ENCODE measurements at regions not wholly inside any gene's neighbourhood (a gene's known extent, or its start where the extent isn't known, plus 50 kb on each side); places are given as distances from the start of the nearest gene placed in this dataset.

DNA sequence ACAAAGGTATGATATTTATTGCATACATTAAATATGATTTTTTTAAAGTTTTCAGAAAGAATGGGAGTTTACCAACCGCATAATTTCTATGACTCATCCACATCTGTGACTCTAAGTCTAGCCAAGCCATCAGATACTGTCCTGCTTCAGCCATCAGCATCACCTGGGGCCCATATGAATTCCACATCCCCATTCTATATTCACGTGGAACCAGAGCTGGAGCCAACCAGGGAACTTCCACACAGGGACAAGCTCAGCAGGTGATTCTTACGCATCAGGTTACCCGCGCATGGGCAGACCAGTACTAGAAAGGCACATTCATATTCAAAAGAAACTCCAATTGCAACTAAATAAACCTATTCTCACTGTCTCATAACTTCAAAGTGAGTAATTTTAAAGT lies 817.7 kb upstream of the IGFBP3 start:
- H3K27me3 Mint-ChIP-seq (ENCODE audit: low read depth): no peaks in the 10 kb centered on the region
- H3K27ac Mint-ChIP-seq: no peak overlapping the region
- H3K4me3 Mint-ChIP-seq: no peak overlapping the region
- peaks cover 2% of the 10 kb centered on the region for H3K9me3 Mint-ChIP-seq
- no peak for DNase-seq
- no peaks in the 10 kb centered on the region for H3K4me1 Mint-ChIP-seq (ENCODE audit: low read depth)
- CTCF ChIA-PET: interaction anchor here (0.6 kb wide), 1 partner anchor 8 kb away, joined by 3 read pairs; no protein-coding TSS in a partner anchor
- no peaks in the 10 kb centered on the region for H3K36me3 Mint-ChIP-seq (ENCODE audit: low read depth)
- intact Hi-C loops (cut with micrococcal nuclease): no loop called here

DNA sequence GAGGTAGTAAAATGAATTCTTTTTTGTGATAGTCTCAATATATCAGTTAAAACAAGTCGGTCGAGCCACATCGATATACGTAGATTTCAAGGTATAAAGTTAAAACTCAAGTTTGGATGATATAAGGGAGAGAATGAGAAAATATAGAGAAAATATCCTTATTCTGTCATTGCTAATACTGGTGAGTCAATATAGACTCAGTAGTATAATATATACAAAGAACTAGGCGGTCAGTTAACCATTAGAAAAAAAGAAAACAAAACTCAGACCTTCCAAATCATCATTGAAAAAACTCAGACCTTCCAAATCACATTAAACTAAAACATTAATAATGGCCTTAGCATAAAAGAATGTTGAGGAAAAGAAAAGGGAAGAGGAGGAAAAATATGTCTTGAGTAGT lies 817.1 kb upstream of the IGFBP3 start:
- H3K36me3 Mint-ChIP-seq (ENCODE audit: low read depth): no peaks in the 10 kb centered on the region
- no peak overlapping the region for H3K27ac Mint-ChIP-seq
- intact Hi-C loops (cut with micrococcal nuclease): no loop called here
- DNase-seq: no peak
- H3K27me3 Mint-ChIP-seq (ENCODE audit: low read depth): no peaks in the 10 kb centered on the region
- no peaks in the 10 kb centered on the region for H3K4me1 Mint-ChIP-seq (ENCODE audit: low read depth)
- H3K4me3 Mint-ChIP-seq: no peak overlapping the region
- CTCF ChIA-PET: interaction anchor here (0.6 kb wide), 1 partner anchor 8 kb away, joined by 3 read pairs; no protein-coding TSS in a partner anchor
- peaks cover 2% of the 10 kb centered on the region for H3K9me3 Mint-ChIP-seq

DNA sequence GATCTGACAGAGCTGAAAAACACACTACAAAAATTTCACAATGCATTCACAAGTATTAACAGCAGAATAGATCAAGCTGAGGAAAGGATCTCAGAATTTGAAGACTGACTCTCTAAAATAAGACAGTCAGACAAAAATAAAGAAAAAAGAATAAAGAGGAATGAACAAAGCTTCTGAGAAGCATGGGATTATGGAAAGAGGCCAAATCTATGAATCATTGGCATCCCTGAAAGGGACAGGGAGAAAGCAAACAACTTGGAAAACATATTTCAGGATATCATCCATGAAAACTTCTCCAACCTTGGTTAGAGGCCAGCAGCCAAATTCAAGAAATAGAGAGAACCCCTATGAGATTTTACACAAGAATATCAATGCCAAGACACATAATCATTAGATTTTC lies 804.8 kb upstream of the IGFBP3 start:
- no peaks in the 10 kb centered on the region for H3K27me3 Mint-ChIP-seq (ENCODE audit: low read depth)
- no peak overlapping the region for H3K27ac Mint-ChIP-seq
- peaks cover 10% of the 10 kb centered on the region for H3K9me3 Mint-ChIP-seq
- H3K4me3 Mint-ChIP-seq: no peak overlapping the region
- CTCF ChIA-PET: no interaction called here
- intact Hi-C loops (cut with micrococcal nuclease): no loop called here
- no peak for DNase-seq
- H3K4me1 Mint-ChIP-seq (ENCODE audit: low read depth): no peaks in the 10 kb centered on the region
- no peaks in the 10 kb centered on the region for H3K36me3 Mint-ChIP-seq (ENCODE audit: low read depth)

DNA sequence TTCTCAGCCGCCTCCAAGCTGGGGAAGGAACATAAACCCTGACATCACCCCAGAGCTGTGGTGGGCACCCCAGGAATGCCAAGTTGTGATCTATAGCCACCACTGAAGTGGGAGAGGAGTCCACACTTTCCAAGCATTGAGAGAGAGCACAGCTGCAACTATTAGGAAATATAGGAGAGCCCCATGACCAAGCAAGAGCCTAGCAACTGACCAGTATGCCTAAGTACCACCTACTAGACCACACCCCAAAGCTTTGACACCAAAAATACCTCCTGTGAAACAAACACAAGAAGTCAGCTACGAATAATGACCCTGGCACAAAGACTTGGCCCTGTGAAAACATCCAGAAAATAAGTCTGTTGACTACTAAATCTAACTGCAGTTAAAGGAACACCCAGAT lies 804.1 kb upstream of the IGFBP3 start:
- CTCF ChIA-PET: no interaction called here

DNA sequence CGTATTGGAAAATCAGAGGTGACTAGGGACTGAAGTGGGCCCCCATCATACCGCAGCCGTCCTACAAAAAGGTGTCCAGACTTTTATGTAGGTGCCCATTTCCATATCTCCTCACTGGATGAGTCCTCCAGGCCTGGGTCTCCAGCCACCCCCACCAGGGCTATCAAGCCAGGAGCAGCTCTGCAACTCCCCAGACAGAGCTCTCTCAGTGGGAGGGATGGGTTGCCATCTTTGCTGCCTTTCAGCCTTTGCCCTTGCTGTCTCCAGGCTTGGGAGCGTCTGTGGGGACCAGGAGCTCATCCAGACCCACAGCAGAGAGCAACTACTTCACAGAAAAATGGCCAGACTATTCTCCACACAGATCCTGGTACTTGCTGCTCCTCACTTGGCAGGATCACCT lies 802.7 kb upstream of the IGFBP3 start:
- no peak for DNase-seq
- intact Hi-C loops (cut with micrococcal nuclease): no loop called here
- H3K27me3 Mint-ChIP-seq (ENCODE audit: low read depth): no peaks in the 10 kb centered on the region
- no peaks in the 10 kb centered on the region for H3K36me3 Mint-ChIP-seq (ENCODE audit: low read depth)
- CTCF ChIA-PET: no interaction called here
- H3K4me3 Mint-ChIP-seq: no peak overlapping the region
- no peaks in the 10 kb centered on the region for H3K4me1 Mint-ChIP-seq (ENCODE audit: low read depth)
- peaks cover 6% of the 10 kb centered on the region for H3K9me3 Mint-ChIP-seq
- no peak overlapping the region for H3K27ac Mint-ChIP-seq

More for the DNA sequence above, 804.1 kb upstream of the IGFBP3 start:
- Mint-ChIP-seq H3K9me3 (peaks cover 10% of the 10 kb centered on the region), H3K4me1 (ENCODE audit: low read depth) (no peaks in the 10 kb centered on the region), H3K27ac (no peak overlapping the region), H3K36me3 (ENCODE audit: low read depth) (no peaks in the 10 kb centered on the region), H3K4me3 (no peak overlapping the region), H3K27me3 (ENCODE audit: low read depth) (no peaks in the 10 kb centered on the region)
- intact Hi-C loops (cut with micrococcal nuclease): no loop called here
- no peak for DNase-seq

DNA sequence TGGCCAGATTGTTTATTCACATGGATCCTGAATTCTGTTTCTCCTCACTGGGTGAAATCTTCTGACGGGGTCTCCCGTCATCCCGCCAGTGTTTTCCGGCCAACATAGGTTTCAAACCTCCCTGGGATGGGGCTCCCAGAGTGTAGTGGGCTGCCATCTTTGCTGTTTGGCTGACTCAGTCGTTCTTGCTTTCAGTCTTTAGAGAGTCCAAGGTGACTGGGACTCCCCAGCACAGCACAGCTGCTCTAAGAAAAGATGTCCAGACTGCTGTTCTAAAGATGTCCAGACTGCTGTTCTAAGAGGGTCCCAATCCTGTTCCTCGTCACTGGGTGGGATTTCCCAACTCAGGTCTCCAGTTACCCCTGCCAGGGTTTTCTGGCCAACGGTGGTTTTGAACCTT lies 801.9 kb upstream of the IGFBP3 start:
- no peaks in the 10 kb centered on the region for H3K36me3 Mint-ChIP-seq (ENCODE audit: low read depth)
- intact Hi-C loops (cut with micrococcal nuclease): no loop called here
- H3K4me1 Mint-ChIP-seq (ENCODE audit: low read depth): no peaks in the 10 kb centered on the region
- H3K9me3 Mint-ChIP-seq: peaks cover 2% of the 10 kb centered on the region
- CTCF ChIA-PET: no interaction called here
- H3K27ac Mint-ChIP-seq: no peak overlapping the region
- no peak overlapping the region for H3K4me3 Mint-ChIP-seq
- H3K27me3 Mint-ChIP-seq (ENCODE audit: low read depth): no peaks in the 10 kb centered on the region
- no peak for DNase-seq

DNA sequence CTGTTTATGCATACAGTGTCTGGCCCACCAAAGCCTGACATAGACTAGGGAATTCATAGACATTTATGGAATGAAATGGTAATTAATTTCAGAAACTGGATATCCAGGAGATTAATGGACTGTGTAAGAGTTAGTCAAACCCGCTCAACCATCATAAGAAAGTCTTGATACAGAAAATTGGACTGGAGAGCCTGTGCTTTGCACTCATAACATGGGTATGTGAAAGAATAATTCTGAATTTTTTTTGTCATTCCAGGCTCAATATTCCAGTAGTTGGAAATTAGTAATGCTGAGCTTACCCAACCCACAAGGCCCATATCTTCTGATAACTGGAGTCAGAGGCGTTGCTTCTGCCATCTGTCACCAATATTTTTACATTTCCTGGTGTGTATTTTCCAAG lies 799.7 kb upstream of the IGFBP3 start:
- H3K36me3 Mint-ChIP-seq (ENCODE audit: low read depth): no peaks in the 10 kb centered on the region
- peaks cover 4% of the 10 kb centered on the region for H3K9me3 Mint-ChIP-seq
- intact Hi-C loops (cut with micrococcal nuclease): no loop called here
- CTCF ChIA-PET: no interaction called here
- DNase-seq: no peak
- H3K27ac Mint-ChIP-seq: no peak overlapping the region
- H3K4me3 Mint-ChIP-seq: no peak overlapping the region
- H3K27me3 Mint-ChIP-seq (ENCODE audit: low read depth): no peaks in the 10 kb centered on the region
- no peaks in the 10 kb centered on the region for H3K4me1 Mint-ChIP-seq (ENCODE audit: low read depth)

DNA sequence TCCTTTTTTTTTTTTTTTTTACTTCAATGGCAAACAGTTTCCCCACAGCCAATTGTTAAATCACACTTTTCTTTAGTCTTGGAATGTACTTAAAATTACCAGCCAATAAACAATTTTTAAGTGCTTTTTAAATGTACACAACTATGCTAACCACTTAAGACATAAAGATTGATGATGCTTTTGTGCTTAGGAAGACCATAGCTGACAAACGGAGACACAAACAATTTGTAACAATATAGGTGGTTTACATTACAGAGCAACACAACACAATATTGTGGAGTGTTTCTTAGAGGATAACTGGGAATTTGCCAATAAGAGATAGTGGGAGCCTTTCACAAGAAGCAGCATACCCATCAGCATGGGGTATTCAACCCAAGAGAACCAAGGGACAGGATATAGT lies 798.5 kb upstream of the IGFBP3 start:
- Mint-ChIP-seq H3K27ac (no peak overlapping the region), H3K4me3 (no peak overlapping the region), H3K4me1 (ENCODE audit: low read depth) (no peaks in the 10 kb centered on the region), H3K36me3 (ENCODE audit: low read depth) (no peaks in the 10 kb centered on the region), H3K27me3 (ENCODE audit: low read depth) (no peaks in the 10 kb centered on the region), H3K9me3 (peaks cover 3% of the 10 kb centered on the region)
- intact Hi-C loops (cut with micrococcal nuclease): no loop called here
- CTCF ChIA-PET: no interaction called here
- no peak for DNase-seq

DNA sequence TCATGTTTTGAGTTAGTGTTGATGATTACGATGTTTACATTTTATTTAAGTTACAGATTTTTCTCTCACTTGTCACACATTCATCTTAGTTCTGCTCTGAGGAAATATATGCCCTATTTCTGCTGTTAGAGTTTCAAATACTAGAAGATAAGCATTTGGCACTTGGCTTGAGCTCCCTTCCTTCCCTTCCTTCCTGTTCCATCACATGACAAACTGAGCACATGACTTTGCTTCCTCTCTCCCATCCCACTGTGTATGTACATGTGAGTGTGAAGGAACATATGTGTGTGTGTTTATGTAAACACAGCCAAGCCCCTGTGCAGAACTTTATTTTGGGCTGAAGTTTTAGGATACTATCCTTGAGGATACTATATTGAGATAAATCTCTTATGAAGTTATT lies 795.9 kb upstream of the IGFBP3 start:
- Mint-ChIP-seq H3K27me3 (ENCODE audit: low read depth) (no peaks in the 10 kb centered on the region), H3K36me3 (ENCODE audit: low read depth) (no peaks in the 10 kb centered on the region), H3K27ac (no peak overlapping the region), H3K9me3 (peaks cover 3% of the 10 kb centered on the region), H3K4me1 (ENCODE audit: low read depth) (no peaks in the 10 kb centered on the region), H3K4me3 (no peak overlapping the region)
- CTCF ChIA-PET: no interaction called here
- intact Hi-C loops (cut with micrococcal nuclease): no loop called here
- no peak for DNase-seq

DNA sequence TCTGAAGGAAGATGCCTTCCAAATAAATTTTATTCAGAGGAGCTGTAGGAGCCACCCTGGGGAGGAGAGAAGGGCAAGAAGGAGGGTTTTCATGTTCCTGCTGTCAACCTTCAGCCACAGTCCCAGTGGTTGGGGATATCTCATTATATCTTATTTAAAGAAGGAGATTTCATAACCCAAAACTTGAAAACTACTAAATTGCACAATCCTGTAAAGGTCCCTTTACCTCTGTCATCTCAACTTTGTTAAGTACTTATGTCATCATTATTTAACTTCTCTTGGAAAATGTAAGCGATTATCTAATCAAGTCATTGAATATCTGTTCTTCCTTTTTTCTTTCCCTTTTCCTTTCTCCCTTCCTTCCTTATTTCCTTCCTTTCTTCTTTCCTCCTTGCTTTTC lies 794.5 kb upstream of the IGFBP3 start:
- Mint-ChIP-seq H3K36me3 (ENCODE audit: low read depth) (no peaks in the 10 kb centered on the region), H3K27ac (no peak overlapping the region), H3K9me3 (peaks cover 3% of the 10 kb centered on the region), H3K27me3 (ENCODE audit: low read depth) (no peaks in the 10 kb centered on the region), H3K4me1 (ENCODE audit: low read depth) (no peaks in the 10 kb centered on the region), H3K4me3 (no peak overlapping the region)
- CTCF ChIA-PET: no interaction called here
- intact Hi-C loops (cut with micrococcal nuclease): no loop called here
- DNase-seq: no peak

DNA sequence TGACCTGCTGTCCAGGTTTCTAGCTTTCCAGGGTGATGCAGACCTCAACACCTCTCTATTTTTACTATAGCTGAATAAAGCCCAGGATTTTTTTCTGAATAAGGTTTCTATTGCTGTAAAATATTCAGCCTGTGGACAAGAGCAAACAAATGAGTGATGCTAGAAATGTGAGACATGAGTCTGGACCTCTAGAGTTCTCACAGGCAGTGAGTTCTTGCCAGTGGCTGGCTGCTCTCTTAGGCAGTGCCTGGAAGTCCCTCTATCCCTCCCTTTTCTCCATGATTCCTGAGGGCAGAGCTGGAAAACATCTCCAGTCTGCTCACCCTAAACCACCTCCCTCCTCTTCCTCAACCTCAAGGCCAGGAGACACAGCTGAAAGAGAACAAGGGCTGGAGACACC lies 793.8 kb upstream of the IGFBP3 start:
- intact Hi-C loops (cut with micrococcal nuclease): no loop called here
- Mint-ChIP-seq H3K4me1 (ENCODE audit: low read depth) (no peaks in the 10 kb centered on the region), H3K27ac (no peak overlapping the region), H3K27me3 (ENCODE audit: low read depth) (no peaks in the 10 kb centered on the region), H3K4me3 (no peak overlapping the region), H3K9me3 (peaks cover 3% of the 10 kb centered on the region), H3K36me3 (ENCODE audit: low read depth) (no peaks in the 10 kb centered on the region)
- DNase-seq: no peak
- CTCF ChIA-PET: no interaction called here

DNA sequence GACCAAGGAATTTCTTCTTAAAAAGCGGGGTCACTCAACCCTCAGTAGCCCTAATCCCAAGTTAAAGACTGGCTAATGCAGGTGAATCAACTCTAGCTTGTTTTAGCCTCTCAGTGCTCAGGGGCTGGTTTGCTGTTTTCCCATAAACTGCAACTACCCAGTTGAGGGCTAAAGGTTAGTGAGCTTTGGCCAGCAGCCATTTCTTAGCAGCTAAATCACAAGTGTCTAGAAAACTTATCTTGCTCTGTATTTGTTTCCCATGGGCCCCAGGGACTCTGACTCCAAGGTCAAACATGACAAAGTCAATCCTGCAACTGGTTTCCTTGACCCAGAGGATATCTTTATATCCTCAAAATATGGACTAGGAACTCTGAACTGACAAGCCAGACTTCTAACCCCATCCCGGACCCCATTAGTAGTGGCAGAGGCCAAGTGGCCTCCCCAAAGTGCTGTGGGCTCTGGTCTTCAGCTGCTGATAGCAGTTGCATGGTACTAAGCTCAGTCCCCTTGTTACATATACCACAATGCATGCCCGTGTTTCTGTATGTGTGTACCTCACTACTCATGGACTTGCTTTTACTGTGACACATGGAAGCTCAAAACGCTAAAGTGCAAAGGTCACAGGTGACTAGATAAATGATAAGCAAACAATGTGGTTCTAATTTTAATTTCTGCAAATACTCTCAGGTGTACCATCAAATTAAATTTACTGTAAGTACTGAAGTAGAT lies 793.0 kb upstream of the IGFBP3 start:
- no peaks in the 10 kb centered on the region for H3K36me3 Mint-ChIP-seq (ENCODE audit: low read depth)
- CTCF ChIA-PET: no interaction called here
- no peaks in the 10 kb centered on the region for H3K4me1 Mint-ChIP-seq (ENCODE audit: low read depth)
- H3K27me3 Mint-ChIP-seq (ENCODE audit: low read depth): no peaks in the 10 kb centered on the region
- no peak overlapping the region for H3K4me3 Mint-ChIP-seq
- no peak for DNase-seq
- intact Hi-C loops (cut with micrococcal nuclease): no loop called here
- H3K27ac Mint-ChIP-seq: no peak overlapping the region
- peaks cover 3% of the 10 kb centered on the region for H3K9me3 Mint-ChIP-seq

DNA sequence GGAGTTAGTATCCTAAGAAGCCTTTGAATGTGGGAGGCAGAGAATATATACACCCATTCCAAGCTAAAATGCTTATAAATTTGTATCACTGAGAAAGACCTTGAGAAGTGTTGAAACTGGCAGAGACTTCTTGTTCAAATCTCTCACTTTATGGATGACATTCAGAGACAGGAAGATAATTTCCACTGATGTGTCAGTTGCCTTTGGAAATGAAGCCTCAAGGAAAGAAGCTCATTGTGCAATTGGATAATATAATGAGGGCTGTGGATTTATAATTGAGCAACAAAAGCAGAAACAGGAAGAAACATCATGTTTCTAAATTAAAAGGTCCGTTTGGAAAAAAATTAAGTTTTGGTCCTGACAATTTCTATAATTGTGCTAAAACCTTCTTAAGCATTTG lies 789.9 kb upstream of the IGFBP3 start:
- Mint-ChIP-seq H3K9me3 (no peaks in the 10 kb centered on the region), H3K27me3 (ENCODE audit: low read depth) (no peaks in the 10 kb centered on the region), H3K4me3 (no peak overlapping the region), H3K36me3 (ENCODE audit: low read depth) (no peaks in the 10 kb centered on the region), H3K27ac (no peak overlapping the region), H3K4me1 (ENCODE audit: low read depth) (no peaks in the 10 kb centered on the region)
- CTCF ChIA-PET: no interaction called here
- intact Hi-C loops (cut with micrococcal nuclease): no loop called here
- no peak for DNase-seq

Measured in activated naive CD4-positive, alpha-beta T cell treated with anti-CD3 and anti-CD28 coated beads for 36 hours (primary cell).